Fibroblast of lung (primary cell): ENCODE measurements at regions not wholly inside any gene's neighbourhood (a gene's known extent, or its start where the extent isn't known, plus 50 kb on each side); places are given as distances from the start of the nearest gene placed in this dataset.

ENCODE experiments used
- DNase-seq, 2 donors: peaks; one replicate each; pipeline versions ENCODE4 v3.0.0 to v3.0.0-alpha.2; 2010; ENCODE audit warnings: low read depth in 2 of 2
- H2AFZ ChIP-seq: 2 replicates; pipeline ENCODE4 v1.5.1; 2012; ENCODE audit warnings: low read length, control low read depth, inconsistent platforms
- H3K27ac ChIP-seq: 2 replicates; pipeline ENCODE4 v1.5.1; 2011; ENCODE audit warnings: low read length, control low read depth; ENCODE audit not compliant: insufficient read depth
- H3K27me3 ChIP-seq: 2 replicates; pipeline ENCODE4 v1.5.1; 2011; ENCODE audit warnings: mild to moderate bottlenecking, low read length; ENCODE audit not compliant: control insufficient read depth, insufficient read depth
- H3K36me3 ChIP-seq: 2 replicates; pipeline ENCODE4 v1.5.1; 2011; ENCODE audit warnings: low read length; ENCODE audit not compliant: control insufficient read depth, insufficient read depth
- H3K4me1 ChIP-seq: 2 replicates; pipeline ENCODE4 v1.5.1; 2011; ENCODE audit warnings: low read length; ENCODE audit not compliant: control insufficient read depth, insufficient read depth; ENCODE audit errors: extremely low read depth
- H3K4me2 ChIP-seq: 2 replicates; pipeline ENCODE4 v1.5.1; 2011; ENCODE audit warnings: low read length, control low read depth; ENCODE audit not compliant: insufficient read depth; ENCODE audit errors: extremely low read depth
- H3K4me3 ChIP-seq, 4 experiments: fragments of 200-600 bp in 1 of 4; sonication (generic) in 1 of 4; replicated peaks in 1 of 4; 2 replicates each; pipeline ENCODE4 v1.5.1; 2011 to 2016; ENCODE audit warnings: low read length in 4 of 4, low read depth in 3 of 4, mild to moderate bottlenecking in 3 of 4, control low read depth in 2 of 4, inconsistent platforms in 1 of 4, mixed read lengths in 1 of 4; ENCODE audit not compliant: insufficient read depth in 1 of 4; ENCODE audit errors: control extremely low read depth in 1 of 4
- H3K79me2 ChIP-seq: 2 replicates; pipeline ENCODE4 v1.5.1; 2012; ENCODE audit warnings: mild to moderate bottlenecking, low read length, inconsistent platforms; ENCODE audit not compliant: control insufficient read depth, insufficient read depth
- H3K9ac ChIP-seq: 2 replicates; pipeline ENCODE4 v1.5.1; 2011; ENCODE audit warnings: mild to moderate bottlenecking, low read length, control low read depth; ENCODE audit not compliant: insufficient read depth
- H3K9me3 ChIP-seq: 2 replicates; pipeline ENCODE4 v1.5.1; 2012; ENCODE audit warnings: low read depth, low read length; ENCODE audit not compliant: control insufficient read depth, insufficient read depth
- H4K20me1 ChIP-seq: 2 replicates; pipeline ENCODE4 v1.5.1; 2011; ENCODE audit warnings: low read length; ENCODE audit not compliant: control insufficient read depth, insufficient read depth; ENCODE audit errors: extremely low read depth
- CTCF ChIP-seq, 2 donors: IDR thresholded peaks in 1 of 2; conservative IDR thresholded peaks in 1 of 2; 1 replicate in 1 of 2; 2 replicates in 1 of 2; pipeline ENCODE4 v1.5.1; 2011 to 2012; ENCODE audit warnings: low read length in 2 of 2, control low read depth in 1 of 2, inconsistent platforms in 1 of 2, low read depth in 1 of 2, mild to moderate bottlenecking in 1 of 2
- EZH2 ChIP-seq: IDR thresholded peaks from 2 replicates; pipeline ENCODE4 v1.5.1; 2012; ENCODE audit warnings: low read length, control low read depth, mild to moderate bottlenecking; ENCODE audit errors: missing control alignments

- Histone ChIP-seq H3K4me2 (no peak overlapping the region), H4K20me1 (no peaks in the 10 kb centered on the region), H2AFZ (no peak overlapping the region), H3K27ac (no peak overlapping the region), H3K9me3 (no peaks in the 10 kb centered on the region), H3K36me3 (no peaks in the 10 kb centered on the region), H3K79me2 (no peaks in the 10 kb centered on the region), H3K4me1 (no peaks in the 10 kb centered on the region), H3K4me3 (no peak overlapping the region), H3K27me3 (peaks cover under 1% of the 10 kb centered on the region), H3K9ac (no peak overlapping the region)
- no peak for TF ChIP-seq EZH2
- TF ChIP-seq CTCF (conservative IDR thresholded peaks at IDR 0.05 in 1 of 2, IDR thresholded peaks at IDR 0.05 in 1 of 2; ENCODE audit: low read depth in 1 of 2, low read length in 2 of 2), result no peak
- DNase-seq, result no peak
Measured at GRCh38 chr6:4262526-4262925, 127.2 kb upstream of the ECI2 start.

- Histone ChIP-seq H4K20me1 (no peaks in the 10 kb centered on the region), H3K4me1 (no peaks in the 10 kb centered on the region), H3K4me3 (no peak overlapping the region), H3K36me3 (no peaks in the 10 kb centered on the region), H2AFZ (no peak overlapping the region), H3K27me3 (no peaks in the 10 kb centered on the region), H3K4me2 (no peak overlapping the region), H3K9ac (no peak overlapping the region), H3K9me3 (no peaks in the 10 kb centered on the region), H3K27ac (no peak overlapping the region), H3K79me2 (no peaks in the 10 kb centered on the region)
- no peak for DNase-seq
- TF ChIP-seq EZH2, result no peak
- no peak for TF ChIP-seq CTCF (conservative IDR thresholded peaks at IDR 0.05 in 1 of 2, IDR thresholded peaks at IDR 0.05 in 1 of 2; ENCODE audit: low read depth in 1 of 2, low read length in 2 of 2)
Measured at GRCh38 chr6:4259391-4259790, 124.0 kb upstream of the ECI2 start.

- Histone ChIP-seq H3K4me3 (no peak overlapping the region), H3K4me2 (no peak overlapping the region), H3K4me1 (peaks cover 3% of the 10 kb centered on the region), H3K79me2 (no peaks in the 10 kb centered on the region), H3K27me3 (no peaks in the 10 kb centered on the region), H3K9me3 (no peaks in the 10 kb centered on the region), H2AFZ (no peak overlapping the region), H4K20me1 (no peaks in the 10 kb centered on the region), H3K9ac (no peak overlapping the region), H3K27ac (no peak overlapping the region), H3K36me3 (no peaks in the 10 kb centered on the region)
- no peak for DNase-seq
- TF ChIP-seq EZH2, result no peak
- TF ChIP-seq CTCF (conservative IDR thresholded peaks at IDR 0.05 in 1 of 2, IDR thresholded peaks at IDR 0.05 in 1 of 2; ENCODE audit: low read depth in 1 of 2, low read length in 2 of 2), result no peak
Measured at GRCh38 chr6:4258733-4259132, 123.4 kb upstream of the ECI2 start.
